ENCODE measurements at regions not wholly inside any gene's neighbourhood (a gene's known extent, or its start where the extent isn't known, plus 50 kb on each side); places are given as distances from the start of the nearest gene placed in this dataset.

DNA sequence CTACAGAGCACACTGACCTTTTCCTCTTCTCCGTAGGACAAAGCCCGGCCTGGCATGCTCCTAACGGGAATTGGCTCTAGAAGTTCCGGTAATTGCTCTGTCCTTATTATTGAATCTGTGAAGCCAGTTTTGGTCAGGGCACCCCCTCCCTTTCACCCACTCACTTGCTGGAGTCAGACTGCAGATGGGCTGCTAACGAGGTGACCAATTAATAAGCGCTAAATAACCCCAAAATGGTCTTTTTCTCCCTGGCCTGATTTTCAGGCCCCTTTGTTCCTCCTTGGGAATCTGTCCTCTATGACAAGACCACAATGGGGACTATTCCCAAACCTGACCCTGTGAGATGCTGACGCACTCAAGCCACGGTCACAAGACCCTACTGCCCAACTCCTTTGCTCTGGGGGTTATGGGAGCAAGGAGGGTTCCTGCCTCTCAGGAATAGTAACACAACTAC is 610.0 kb upstream of the CADM1 start:
- peaks cover 33% of the 10 kb centered on the region for H3K27me3 Mint-ChIP-seq (ENCODE audit: insufficient read depth)
- no peak overlapping the region for H3K27ac Mint-ChIP-seq

DNA sequence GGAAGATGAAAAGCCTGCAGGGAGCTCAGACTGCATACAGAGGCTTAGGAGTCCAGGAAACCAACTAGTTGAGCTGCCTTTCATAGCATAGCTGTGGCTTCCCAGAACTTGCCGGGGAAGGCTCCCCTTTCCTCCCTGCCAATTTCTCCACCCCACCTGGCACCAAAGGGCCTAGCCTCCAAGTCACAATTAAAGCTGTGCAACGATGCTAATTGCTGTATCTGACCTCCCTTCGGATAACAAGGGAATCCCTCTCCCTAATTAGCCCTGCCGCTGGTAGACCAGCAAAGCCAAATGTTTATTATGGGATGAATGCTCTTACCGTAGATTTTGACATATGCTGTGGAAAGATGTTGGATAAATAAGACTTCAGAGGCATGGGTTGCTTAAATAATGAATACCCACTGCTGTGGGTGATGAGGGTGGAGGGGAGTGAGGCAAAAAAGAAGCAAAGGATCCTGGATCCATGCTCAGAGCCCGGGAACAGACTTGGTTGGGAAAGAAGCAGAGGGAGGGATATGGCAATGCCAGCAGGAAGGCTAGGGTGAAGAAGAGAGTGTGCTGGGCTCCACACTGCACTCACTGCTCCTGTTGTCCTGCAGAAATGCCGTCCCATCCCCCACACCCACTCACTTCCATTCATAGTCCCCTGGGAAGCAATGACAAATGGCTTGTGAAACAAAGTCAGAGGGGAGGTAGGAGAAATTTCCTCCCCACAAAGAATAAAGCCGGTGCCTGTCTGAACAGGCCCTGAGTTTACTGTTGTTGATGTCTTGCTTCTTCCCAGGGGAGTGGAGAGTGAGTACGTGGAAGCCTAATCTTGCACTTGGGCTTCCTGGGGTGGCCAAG is 608.1 kb upstream of the CADM1 start:
- H3K4me3 Mint-ChIP-seq, result no peak overlapping the region
- H3K9me3 ChIP-seq (ENCODE audit: control insufficient read depth, low read length), result peaks cover 13% of the 10 kb centered on the region
- no peaks in the 10 kb centered on the region for H3K36me3 ChIP-seq (ENCODE audit: control insufficient read depth, insufficient read depth, low read length)
- DNase-seq, result peak; percentile 26
- H3K4me1 Mint-ChIP-seq, result peaks cover 15% of the 10 kb centered on the region
- no peak overlapping the region for H3K27ac Mint-ChIP-seq
- H3K4me1 ChIP-seq (ENCODE audit: control insufficient read depth, insufficient read depth, low read length), result peaks cover 2% of the 10 kb centered on the region
- WGBS, 2 experiments (ENCODE audit: insufficient coverage in 1 of 2, insufficient read length in 1 of 2), result 82 to 86% methylated on average over 4 to 9 of the region's 9 CpGs
- TF ChIP-seq, protein P1, sequence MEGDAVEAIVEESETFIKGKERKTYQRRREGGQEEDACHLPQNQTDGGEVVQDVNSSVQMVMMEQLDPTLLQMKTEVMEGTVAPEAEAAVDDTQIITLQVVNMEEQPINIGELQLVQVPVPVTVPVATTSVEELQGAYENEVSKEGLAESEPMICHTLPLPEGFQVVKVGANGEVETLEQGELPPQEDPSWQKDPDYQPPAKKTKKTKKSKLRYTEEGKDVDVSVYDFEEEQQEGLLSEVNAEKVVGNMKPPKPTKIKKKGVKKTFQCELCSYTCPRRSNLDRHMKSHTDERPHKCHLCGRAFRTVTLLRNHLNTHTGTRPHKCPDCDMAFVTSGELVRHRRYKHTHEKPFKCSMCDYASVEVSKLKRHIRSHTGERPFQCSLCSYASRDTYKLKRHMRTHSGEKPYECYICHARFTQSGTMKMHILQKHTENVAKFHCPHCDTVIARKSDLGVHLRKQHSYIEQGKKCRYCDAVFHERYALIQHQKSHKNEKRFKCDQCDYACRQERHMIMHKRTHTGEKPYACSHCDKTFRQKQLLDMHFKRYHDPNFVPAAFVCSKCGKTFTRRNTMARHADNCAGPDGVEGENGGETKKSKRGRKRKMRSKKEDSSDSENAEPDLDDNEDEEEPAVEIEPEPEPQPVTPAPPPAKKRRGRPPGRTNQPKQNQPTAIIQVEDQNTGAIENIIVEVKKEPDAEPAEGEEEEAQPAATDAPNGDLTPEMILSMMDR (conservative IDR thresholded peaks at IDR 0.05), result no peak
- H3K9ac ChIP-seq (ENCODE audit: extremely low read depth, low read length, poor library complexity, severe bottlenecking), result no peak overlapping the region
- H3K9me3 Mint-ChIP-seq, result peaks cover 13% of the 10 kb centered on the region
- peaks cover 44% of the 10 kb centered on the region for H3K27me3 Mint-ChIP-seq (ENCODE audit: insufficient read depth)
- H3K27ac ChIP-seq (ENCODE audit: low read depth, low read length), result no peak overlapping the region
- H3K27me3 ChIP-seq (ENCODE audit: control insufficient read depth, insufficient read depth, low read length, poor library complexity, severe bottlenecking), result peaks cover 9% of the 10 kb centered on the region
- H3K36me3 Mint-ChIP-seq (ENCODE audit: low read depth), result no peaks in the 10 kb centered on the region
- no peak overlapping the region for H3K4me3 ChIP-seq (ENCODE audit: low read length)

More for the DNA sequence above, 610.0 kb upstream of the CADM1 start:
- peaks cover 2% of the 10 kb centered on the region for H3K4me1 ChIP-seq (ENCODE audit: control insufficient read depth, insufficient read depth, low read length)
- H3K9me3 Mint-ChIP-seq, result peaks cover 26% of the 10 kb centered on the region
- H3K4me1 Mint-ChIP-seq, result peaks cover 4% of the 10 kb centered on the region
- peak; percentile 40 for DNase-seq
- WGBS, 2 experiments (ENCODE audit: insufficient coverage in 1 of 2, insufficient read length in 1 of 2), result 76 to 93% methylated on average over 6 to 8 of the region's 8 CpGs
- peak overlapping the region; percentile 60 for H3K27ac ChIP-seq (ENCODE audit: low read depth, low read length)
- H3K4me3 Mint-ChIP-seq, result no peak overlapping the region
- H3K9ac ChIP-seq (ENCODE audit: extremely low read depth, low read length, poor library complexity, severe bottlenecking), result no peak overlapping the region
- peaks cover 17% of the 10 kb centered on the region for H3K9me3 ChIP-seq (ENCODE audit: control insufficient read depth, low read length)
- H3K36me3 ChIP-seq (ENCODE audit: control insufficient read depth, insufficient read depth, low read length), result no peaks in the 10 kb centered on the region
- no peaks in the 10 kb centered on the region for H3K36me3 Mint-ChIP-seq (ENCODE audit: low read depth)
- no peak overlapping the region for H3K4me3 ChIP-seq (ENCODE audit: low read length)
- peaks cover under 1% of the 10 kb centered on the region for H3K27me3 ChIP-seq (ENCODE audit: control insufficient read depth, insufficient read depth, low read length, poor library complexity, severe bottlenecking)
- TF ChIP-seq, protein P1 (conservative IDR thresholded peaks at IDR 0.05), result no peak

DNA sequence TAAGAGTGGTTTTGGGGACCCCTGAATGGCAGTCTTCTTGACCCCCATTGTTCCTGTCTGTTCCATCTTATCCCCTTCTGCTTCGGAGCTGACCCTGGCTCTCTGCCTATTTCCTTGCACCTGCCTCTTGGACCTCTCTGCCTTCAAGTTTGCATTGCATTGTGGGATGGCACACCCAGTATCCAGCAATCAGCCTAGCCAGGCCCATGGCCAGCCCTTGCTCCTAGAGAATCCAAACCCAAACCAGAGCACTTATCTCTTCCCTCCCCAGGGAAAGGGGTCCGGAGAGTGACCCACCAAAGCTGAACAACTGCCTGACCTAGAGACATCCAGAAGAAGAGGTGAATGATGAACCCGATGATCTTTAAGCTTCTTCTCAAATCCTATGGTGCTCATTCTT is 607.3 kb upstream of the CADM1 start:
- H3K4me3 ChIP-seq (ENCODE audit: low read length), result no peak overlapping the region
- H3K27me3 ChIP-seq (ENCODE audit: control insufficient read depth, insufficient read depth, low read length, poor library complexity, severe bottlenecking), result peaks cover 9% of the 10 kb centered on the region
- Mint-ChIP-seq H3K36me3 (ENCODE audit: low read depth) (no peaks in the 10 kb centered on the region), H3K27me3 (ENCODE audit: insufficient read depth) (peaks cover 50% of the 10 kb centered on the region), H3K4me1 (peaks cover 17% of the 10 kb centered on the region), H3K4me3 (no peak overlapping the region), H3K27ac (no peak overlapping the region), H3K9me3 (peaks cover 11% of the 10 kb centered on the region)
- TF ChIP-seq, protein P1 (conservative IDR thresholded peaks at IDR 0.05), result no peak
- H3K4me1 ChIP-seq (ENCODE audit: control insufficient read depth, insufficient read depth, low read length), result peaks cover 2% of the 10 kb centered on the region
- WGBS, 2 experiments (ENCODE audit: insufficient coverage in 1 of 2, insufficient read length in 1 of 2), result 97 to 100% methylated on average over 2 to 3 of the region's 3 CpGs
- H3K36me3 ChIP-seq (ENCODE audit: control insufficient read depth, insufficient read depth, low read length), result no peaks in the 10 kb centered on the region
- no peak overlapping the region for H3K27ac ChIP-seq (ENCODE audit: low read depth, low read length)
- peak; percentile 10 for DNase-seq
- H3K9ac ChIP-seq (ENCODE audit: extremely low read depth, low read length, poor library complexity, severe bottlenecking), result no peak overlapping the region
- peaks cover 7% of the 10 kb centered on the region for H3K9me3 ChIP-seq (ENCODE audit: control insufficient read depth, low read length)

Measured in endodermal cell (in vitro differentiated cells).